ENCODE measurements at regions not wholly inside any gene's neighbourhood (a gene's known extent, or its start where the extent isn't known, plus 50 kb on each side); places are given as distances from the start of the nearest gene placed in this dataset.

DNA sequence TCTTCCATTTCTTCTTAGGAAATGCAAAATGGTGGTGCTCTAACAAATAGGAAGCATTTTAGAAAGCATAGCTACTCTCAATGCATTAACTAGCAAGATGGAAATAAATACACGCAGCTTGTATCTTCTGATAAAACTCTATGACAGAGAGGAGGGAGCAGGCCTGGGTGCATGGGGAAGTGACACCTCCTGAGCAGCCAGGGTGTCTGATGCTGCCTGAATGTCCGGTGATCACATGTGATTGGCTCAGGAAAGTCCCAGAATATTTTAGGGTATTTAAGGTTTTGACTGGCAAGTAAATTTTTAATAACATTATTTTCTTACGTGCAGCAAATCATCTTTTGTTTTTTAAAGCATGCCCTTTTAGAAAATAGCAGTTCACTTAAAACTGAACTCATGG is 261.0 kb upstream of the KLF6 start:
- peaks cover 10% of the 10 kb centered on the region for H3K9me3 ChIP-seq (ENCODE audit: insufficient read depth, low read depth, low read length)
- H3K4me1 ChIP-seq (ENCODE audit: insufficient read depth, low read length), result no peaks in the 10 kb centered on the region
- no peaks in the 10 kb centered on the region for H3K27me3 ChIP-seq (ENCODE audit: insufficient read depth, low read length)
- DNase-seq (ENCODE audit: low read depth) (no peak), FAIRE-seq (no peak)
- Mint-ChIP-seq H3K36me3 (ENCODE audit: low read depth, unreplicated experiment) (no peaks in the 10 kb centered on the region), H3K4me1 (ENCODE audit: low read depth, unreplicated experiment) (no peaks in the 10 kb centered on the region), H3K27me3 (ENCODE audit: low read depth, unreplicated experiment) (no peaks in the 10 kb centered on the region), H3K9me3 (ENCODE audit: unreplicated experiment) (peaks cover 12% of the 10 kb centered on the region), H3K4me3 (ENCODE audit: unreplicated experiment) (no peak overlapping the region), H3K27ac (ENCODE audit: unreplicated experiment) (no peak overlapping the region)
- H3K79me2 ChIP-seq (ENCODE audit: insufficient read depth, low read length), result no peaks in the 10 kb centered on the region
- H4K20me1 ChIP-seq (ENCODE audit: insufficient read depth, low read length), result no peaks in the 10 kb centered on the region
- no peak overlapping the region for H3K4me2 ChIP-seq (ENCODE audit: low read length)
- H2AFZ ChIP-seq (ENCODE audit: low read depth, low read length), result no peak overlapping the region
- no peaks in the 10 kb centered on the region for H3K36me3 ChIP-seq (ENCODE audit: insufficient read depth, low read length)
- TF ChIP-seq EZH2 (IDR thresholded peaks at IDR 0.05; ENCODE audit: insufficient read depth, low read length) (no peak), CTCF (IDR thresholded peaks at IDR 0.05; ENCODE audit: insufficient read depth, low read depth, low read length) (no peak)
- no peak overlapping the region for H3K27ac ChIP-seq (ENCODE audit: low read depth, low read length)
- no peak overlapping the region for H3K9ac ChIP-seq (ENCODE audit: low read length)
- H3K4me3 ChIP-seq (ENCODE audit: insufficient read depth, low read depth, low read length), result no peak overlapping the region

GRCh38 chr10:4043897-4044665 is 259.1 kb upstream of the KLF6 start:
- H3K27ac Mint-ChIP-seq (ENCODE audit: unreplicated experiment), result no peak overlapping the region
- no peak overlapping the region for H3K4me3 Mint-ChIP-seq (ENCODE audit: unreplicated experiment)

More at GRCh38 chr10:4043897-4044665, 259.1 kb upstream of the KLF6 start:
- Histone ChIP-seq H3K27ac (ENCODE audit: low read depth, low read length) (no peak overlapping the region), H3K79me2 (ENCODE audit: insufficient read depth, low read length) (no peaks in the 10 kb centered on the region), H3K9ac (ENCODE audit: low read length) (no peak overlapping the region), H3K4me3 (ENCODE audit: insufficient read depth, low read depth, low read length) (no peak overlapping the region), H3K36me3 (ENCODE audit: insufficient read depth, low read length) (no peaks in the 10 kb centered on the region), H4K20me1 (ENCODE audit: insufficient read depth, low read length) (no peaks in the 10 kb centered on the region), H3K4me2 (ENCODE audit: low read length) (no peak overlapping the region), H3K4me1 (ENCODE audit: insufficient read depth, low read length) (no peaks in the 10 kb centered on the region), H3K27me3 (ENCODE audit: insufficient read depth, low read length) (no peaks in the 10 kb centered on the region), H3K9me3 (ENCODE audit: insufficient read depth, low read depth, low read length) (peaks cover 16% of the 10 kb centered on the region), H2AFZ (ENCODE audit: low read depth, low read length) (no peak overlapping the region)
- Mint-ChIP-seq H3K4me1 (ENCODE audit: low read depth, unreplicated experiment) (no peaks in the 10 kb centered on the region), H3K36me3 (ENCODE audit: low read depth, unreplicated experiment) (no peaks in the 10 kb centered on the region), H3K9me3 (ENCODE audit: unreplicated experiment) (peaks cover 16% of the 10 kb centered on the region), H3K27me3 (ENCODE audit: low read depth, unreplicated experiment) (no peaks in the 10 kb centered on the region)
- TF ChIP-seq EZH2 (IDR thresholded peaks at IDR 0.05; ENCODE audit: insufficient read depth, low read length), result no peak
- TF ChIP-seq CTCF (IDR thresholded peaks at IDR 0.05; ENCODE audit: insufficient read depth, low read depth, low read length), result no peak
- DNase-seq (ENCODE audit: low read depth), result no peak
- FAIRE-seq, result no peak
